ENCODE measurements at regions not wholly inside any gene's neighbourhood (a gene's known extent, or its start where the extent isn't known, plus 50 kb on each side); places are given as distances from the start of the nearest gene placed in this dataset.

DNA sequence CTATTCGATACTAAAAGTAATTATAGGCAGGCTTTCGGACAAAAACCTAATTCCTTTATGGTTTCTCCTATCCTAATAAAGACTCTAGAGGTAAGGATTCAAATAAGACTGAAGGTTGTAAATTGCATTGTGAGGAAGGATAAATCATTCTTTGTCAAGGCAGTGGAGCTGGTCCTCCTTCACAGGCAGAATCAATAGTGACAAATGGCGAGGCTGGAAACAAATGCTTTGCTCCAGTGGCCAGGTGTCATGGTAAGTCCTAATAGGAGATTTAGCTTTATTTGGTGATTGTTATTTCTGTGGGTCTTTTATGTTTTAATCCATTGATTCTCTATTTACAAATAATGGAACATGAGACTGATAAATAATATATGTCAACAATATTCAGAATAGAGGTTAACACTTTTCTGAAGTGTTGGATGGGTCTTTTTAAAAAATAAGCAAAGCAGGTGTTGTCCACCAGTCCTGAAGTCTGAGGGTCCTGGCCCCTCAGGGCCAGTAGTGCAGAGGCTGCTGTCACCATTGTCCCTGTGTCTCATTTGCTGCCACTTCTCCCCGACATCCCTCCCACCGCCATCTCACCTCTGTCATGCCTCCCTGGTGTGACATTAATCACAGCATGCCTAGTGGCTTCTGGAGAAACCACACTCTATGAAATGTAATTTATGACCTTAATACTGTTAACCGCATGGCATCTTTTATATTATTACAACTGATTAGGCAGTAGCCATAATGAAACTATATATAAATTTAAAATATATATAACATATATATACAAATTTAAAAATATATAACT is 120.9 kb upstream of the MAGI3 start:
- no peak for TF ChIP-seq YY1 (IDR thresholded peaks at IDR 0.05; ENCODE audit: low read depth)
- TF ChIP-seq EGR1 (IDR thresholded peaks at IDR 0.05) = no peak
- TF ChIP-seq, protein P1, sequence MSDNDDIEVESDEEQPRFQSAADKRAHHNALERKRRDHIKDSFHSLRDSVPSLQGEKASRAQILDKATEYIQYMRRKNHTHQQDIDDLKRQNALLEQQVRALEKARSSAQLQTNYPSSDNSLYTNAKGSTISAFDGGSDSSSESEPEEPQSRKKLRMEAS (IDR thresholded peaks at IDR 0.05) = no peak
- no peak for TF ChIP-seq NFIC (IDR thresholded peaks at IDR 0.05)
- TF ChIP-seq, protein P2, sequence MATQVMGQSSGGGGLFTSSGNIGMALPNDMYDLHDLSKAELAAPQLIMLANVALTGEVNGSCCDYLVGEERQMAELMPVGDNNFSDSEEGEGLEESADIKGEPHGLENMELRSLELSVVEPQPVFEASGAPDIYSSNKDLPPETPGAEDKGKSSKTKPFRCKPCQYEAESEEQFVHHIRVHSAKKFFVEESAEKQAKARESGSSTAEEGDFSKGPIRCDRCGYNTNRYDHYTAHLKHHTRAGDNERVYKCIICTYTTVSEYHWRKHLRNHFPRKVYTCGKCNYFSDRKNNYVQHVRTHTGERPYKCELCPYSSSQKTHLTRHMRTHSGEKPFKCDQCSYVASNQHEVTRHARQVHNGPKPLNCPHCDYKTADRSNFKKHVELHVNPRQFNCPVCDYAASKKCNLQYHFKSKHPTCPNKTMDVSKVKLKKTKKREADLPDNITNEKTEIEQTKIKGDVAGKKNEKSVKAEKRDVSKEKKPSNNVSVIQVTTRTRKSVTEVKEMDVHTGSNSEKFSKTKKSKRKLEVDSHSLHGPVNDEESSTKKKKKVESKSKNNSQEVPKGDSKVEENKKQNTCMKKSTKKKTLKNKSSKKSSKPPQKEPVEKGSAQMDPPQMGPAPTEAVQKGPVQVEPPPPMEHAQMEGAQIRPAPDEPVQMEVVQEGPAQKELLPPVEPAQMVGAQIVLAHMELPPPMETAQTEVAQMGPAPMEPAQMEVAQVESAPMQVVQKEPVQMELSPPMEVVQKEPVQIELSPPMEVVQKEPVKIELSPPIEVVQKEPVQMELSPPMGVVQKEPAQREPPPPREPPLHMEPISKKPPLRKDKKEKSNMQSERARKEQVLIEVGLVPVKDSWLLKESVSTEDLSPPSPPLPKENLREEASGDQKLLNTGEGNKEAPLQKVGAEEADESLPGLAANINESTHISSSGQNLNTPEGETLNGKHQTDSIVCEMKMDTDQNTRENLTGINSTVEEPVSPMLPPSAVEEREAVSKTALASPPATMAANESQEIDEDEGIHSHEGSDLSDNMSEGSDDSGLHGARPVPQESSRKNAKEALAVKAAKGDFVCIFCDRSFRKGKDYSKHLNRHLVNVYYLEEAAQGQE (IDR thresholded peaks at IDR 0.05; ENCODE audit: low read depth) = no peak
- TF ChIP-seq ZBTB7A (IDR thresholded peaks at IDR 0.05; ENCODE audit: low read depth) = no peak
- no peak for TF ChIP-seq CEBPB (IDR thresholded peaks at IDR 0.05)
- no peak for TF ChIP-seq TAF1 (IDR thresholded peaks at IDR 0.05; ENCODE audit: low read depth)
- TF ChIP-seq CREB1 (IDR thresholded peaks at IDR 0.05; ENCODE audit: low read depth) = no peak

Measured in Ishikawa (cell line).